NOMO-1 treated with dmso at 0.1 percent for 144 hours (cell line): ENCODE measurements at regions not wholly inside any gene's neighbourhood (a gene's known extent, or its start where the extent isn't known, plus 50 kb on each side); places are given as distances from the start of the nearest gene placed in this dataset.
"Not testable (repeated sequence)": the region's sequence is repeated elsewhere in the genome, so short reads cannot be mapped to it uniquely, and the experiment has no call there.

Experiments
- DNase-seq: peaks from one replicate; lab custom pipeline; 2025; ENCODE audit not compliant: unreplicated experiment; lab: John Stamatoyannopoulos, UW

- DNase-seq: no peak
These were observed 300.2 kb upstream of the VCX start for GRCh38 chrX:7542587-7543380.

DNA sequence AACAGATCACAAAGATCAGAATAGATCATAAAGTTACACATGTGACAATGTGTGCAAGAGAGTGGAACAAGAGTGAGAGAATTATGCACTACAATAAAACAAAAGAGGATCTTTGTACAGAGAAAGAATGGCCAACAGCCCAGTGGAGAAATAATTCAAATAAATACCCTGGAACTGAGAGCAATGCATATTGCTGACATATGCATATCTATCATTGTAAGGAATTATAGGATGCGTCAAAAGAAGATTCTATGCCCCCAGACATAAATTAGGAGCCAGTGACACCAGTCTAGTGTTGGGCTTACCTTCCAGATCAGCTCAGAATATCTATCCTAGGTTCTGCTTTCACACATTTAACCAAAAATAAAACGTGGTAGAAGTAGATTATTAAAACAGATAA lies 320.1 kb upstream of the VCX start:
- no peak for DNase-seq

- no peak for DNase-seq
These were observed 327.1 kb upstream of the VCX start for GRCh38 chrX:7515681-7516413.

DNA sequence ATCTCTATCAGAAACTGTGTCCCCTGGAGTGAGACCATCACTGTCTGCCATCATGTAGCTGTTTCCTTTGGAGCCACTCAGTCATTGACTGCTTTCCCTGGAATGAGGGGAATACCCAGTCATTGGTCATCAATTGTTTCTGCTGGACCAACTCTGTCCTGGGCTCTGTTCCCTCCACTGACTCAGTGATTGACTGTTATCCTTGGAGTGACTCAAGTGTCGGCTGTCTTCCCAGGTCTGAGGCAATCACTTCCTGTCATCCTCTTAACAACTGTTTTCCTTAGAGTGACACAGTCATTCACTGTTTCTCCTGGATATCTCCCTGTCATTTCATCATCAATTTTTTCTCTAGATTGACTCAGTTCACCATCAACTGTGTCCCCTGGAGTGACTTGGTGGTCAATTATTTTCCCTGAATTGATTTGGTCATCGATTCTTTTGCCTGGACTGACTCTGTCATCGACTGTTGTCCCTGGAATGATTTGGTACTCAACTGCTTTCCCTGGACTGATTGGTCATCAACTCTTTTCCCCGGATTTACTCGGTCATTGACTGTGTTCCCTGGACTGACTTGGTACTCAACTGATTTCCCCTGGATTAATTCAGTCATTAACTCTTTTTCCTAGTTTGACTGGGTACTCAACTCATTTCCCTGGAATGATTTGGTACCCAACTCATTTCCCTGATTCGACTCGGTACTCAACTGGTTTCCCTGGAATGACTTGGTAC lies 327.9 kb upstream of the VCX start:
- no peak for DNase-seq

- no peak for DNase-seq
These were observed 330.1 kb upstream of the VCX start for GRCh38 chrX:7512845-7513244.

GRCh38 chrX:7503251-7503650 lies 339.7 kb upstream of the VCX start:
- DNase-seq: no peak

DNA sequence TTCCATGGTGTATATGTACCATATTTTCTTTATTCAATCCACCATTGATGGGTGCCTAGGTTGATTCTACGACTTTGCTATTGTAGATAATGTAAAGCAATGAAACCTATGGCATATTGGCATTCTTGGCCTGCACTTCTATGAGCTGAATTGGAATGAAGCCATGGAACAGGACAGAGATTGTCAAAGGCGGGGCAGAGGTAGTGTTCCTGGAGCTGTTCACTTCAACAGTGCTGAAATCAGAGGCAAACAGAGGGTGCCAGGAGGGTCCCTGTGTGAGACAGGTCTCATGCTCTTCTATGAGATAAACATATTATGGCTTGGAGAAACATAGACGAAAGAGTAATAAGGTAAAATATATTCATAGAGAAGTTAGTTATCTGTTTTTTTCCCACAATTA lies 342.6 kb upstream of the VCX start:
- no peak for DNase-seq

DNA sequence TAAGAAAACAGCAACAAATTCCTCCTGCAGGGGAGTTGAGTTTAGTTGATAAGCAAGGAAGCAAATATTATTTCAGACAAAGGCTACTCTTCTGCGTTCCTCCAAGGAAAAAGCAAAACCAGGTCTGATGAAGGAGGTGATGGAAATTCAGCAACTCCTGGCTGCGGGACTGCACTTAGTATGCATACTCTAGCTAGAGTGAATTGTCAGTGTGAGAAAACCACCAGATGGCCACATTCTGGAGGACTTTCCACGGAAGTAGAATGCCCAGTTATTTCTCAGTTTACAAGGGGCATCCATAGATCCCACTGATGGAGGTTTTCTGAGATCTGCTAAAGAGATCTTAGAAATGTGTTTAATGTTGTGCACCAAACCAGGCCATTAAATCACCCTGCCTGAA lies 338.6 kb upstream of the PUDP start:
- DNase-seq: no peak

DNA sequence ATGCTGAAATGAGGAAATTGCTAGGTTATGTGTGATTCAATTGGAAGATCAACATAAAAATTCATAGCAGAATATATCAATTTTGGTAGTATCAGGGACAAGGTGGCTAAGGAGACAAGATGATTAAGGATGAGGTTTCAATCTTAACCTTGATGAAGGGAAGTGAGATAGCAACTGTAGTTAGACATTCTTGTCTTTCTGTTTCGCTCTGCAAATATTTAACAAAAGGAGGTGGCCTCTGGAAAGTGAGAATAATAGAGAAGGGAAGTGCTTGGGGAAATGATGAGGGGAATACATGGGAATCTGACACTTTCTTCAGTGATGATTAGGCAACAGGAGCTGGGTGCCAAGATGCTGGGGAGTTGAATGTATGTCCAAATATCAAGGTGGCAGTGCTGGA lies 337.1 kb upstream of the PUDP start:
- no peak for DNase-seq

DNA sequence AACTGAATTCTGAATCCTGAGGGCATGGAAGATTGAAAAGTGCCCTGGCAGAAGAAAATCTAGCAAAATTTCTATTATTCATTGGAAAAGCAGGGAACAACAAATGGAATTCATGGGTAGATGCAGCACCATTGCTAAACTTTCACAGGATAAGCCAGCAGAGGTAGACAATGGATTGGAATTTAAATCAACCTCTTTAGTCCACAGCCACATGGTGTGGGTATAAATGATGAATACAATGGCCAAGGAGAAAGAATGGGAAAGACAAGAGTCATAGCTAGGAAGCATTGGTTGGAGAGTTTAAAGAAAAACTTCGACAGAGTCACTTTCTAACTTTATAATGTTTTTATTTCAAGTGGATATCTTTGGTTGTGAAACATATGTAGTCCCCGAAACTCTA lies 332.8 kb upstream of the PUDP start:
- DNase-seq: no peak

GRCh38 chrX:7462110-7462509 lies 314.2 kb upstream of the PUDP start:
- DNase-seq: no peak

GRCh38 chrX:7461051-7461450 lies 313.1 kb upstream of the PUDP start:
- DNase-seq: not testable (repeated sequence)

- peak; percentile 14 for DNase-seq
These were observed 300.0 kb upstream of the PUDP start for GRCh38 chrX:7447801-7448499.

- DNase-seq: no peak
These were observed 298.9 kb upstream of the PUDP start for GRCh38 chrX:7446815-7447214.

DNA sequence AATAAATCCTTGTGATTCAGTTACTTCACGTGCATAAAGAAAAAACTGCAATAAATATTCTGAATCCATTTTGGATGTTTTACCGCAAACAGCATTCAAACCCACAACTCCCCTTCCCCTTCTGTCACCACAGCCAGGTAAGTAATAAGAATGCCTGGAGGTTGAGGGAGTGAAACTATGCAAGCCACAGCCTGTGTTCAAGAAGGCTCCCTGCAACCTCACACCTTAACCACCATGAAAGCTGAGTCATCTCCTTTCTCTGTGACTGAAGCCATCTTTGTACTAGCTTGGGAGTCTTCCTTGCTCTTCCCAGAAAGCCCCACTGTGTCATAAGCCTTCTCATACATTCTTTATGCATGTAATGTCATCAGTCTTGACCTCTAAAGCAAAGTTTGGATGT lies 297.0 kb upstream of the PUDP start:
- DNase-seq: no peak

- DNase-seq: no peak
These were observed 293.6 kb upstream of the PUDP start for GRCh38 chrX:7441586-7441985.

- no peak for DNase-seq
These were observed 287.9 kb upstream of the PUDP start for GRCh38 chrX:7435822-7436221.

DNA sequence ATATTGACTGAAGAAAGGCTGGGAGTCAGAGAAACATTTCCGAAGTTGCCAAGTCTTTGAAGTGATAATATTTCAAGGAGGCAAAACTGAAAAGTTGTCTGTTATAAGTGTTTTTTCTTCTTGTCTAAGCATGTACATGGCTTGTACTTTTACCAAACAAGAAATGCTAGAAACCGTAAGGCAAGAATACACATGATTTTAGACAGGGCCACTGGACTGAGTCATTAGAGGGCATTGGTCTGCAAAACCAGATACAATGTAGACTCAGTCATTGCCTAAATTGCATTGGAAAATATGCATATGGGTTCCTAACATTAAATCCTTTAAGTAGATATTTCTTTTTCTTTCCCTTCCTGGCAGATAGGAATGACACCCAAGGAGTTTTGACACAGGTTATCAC lies 284.9 kb upstream of the PUDP start:
- DNase-seq: no peak

DNA sequence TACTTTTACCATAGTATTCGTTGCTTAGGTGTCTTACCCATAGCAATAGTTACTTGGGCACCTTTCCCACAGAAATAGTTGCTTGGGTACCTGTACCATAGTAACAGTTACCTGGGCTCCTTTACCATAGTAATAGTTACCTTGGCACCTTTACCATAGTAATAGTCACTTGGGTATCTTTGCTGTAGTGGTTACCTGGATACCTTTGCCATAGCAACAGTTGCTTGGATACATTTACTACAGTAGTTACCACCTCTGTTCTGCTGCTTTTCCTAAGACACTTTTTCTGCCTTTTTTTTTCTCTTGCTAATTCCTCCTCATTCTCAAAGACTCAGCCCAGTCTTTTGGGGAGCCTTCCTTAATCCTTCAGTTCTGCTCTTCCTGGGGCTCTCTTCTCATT lies 272.8 kb upstream of the PUDP start:
- no peak for DNase-seq

DNA sequence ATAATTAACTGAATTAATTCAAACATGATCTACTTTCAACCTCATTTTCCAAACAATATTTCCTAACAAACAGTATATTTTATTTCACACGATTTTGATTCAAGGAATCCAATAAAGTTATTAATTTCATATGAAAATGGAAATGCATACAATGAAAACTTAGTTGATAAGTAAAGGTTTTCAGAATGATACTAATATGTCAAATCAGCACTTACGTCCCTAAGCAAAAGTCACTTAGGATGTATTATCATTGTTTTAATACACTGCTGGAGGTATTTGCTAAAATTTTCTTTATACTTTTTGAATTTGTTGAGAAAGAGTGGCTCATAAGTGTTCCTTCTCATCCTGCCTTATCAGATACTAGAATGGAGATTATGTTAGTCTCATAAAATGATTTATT lies 266.8 kb upstream of the PUDP start:
- DNase-seq: no peak

- DNase-seq: no peak
These were observed 264.9 kb upstream of the PUDP start for GRCh38 chrX:7412840-7413239.
